HG03196 (cell line): ENCODE measurements at regions not wholly inside any gene's neighbourhood (a gene's known extent, or its start where the extent isn't known, plus 50 kb on each side); places are given as distances from the start of the nearest gene placed in this dataset.
"Not testable (repeated sequence)": the region's sequence is repeated elsewhere in the genome, so short reads cannot be mapped to it uniquely, and the experiment has no call there.

Experiments used
- ATAC-seq: cut with Tn5 transposase; IDR thresholded peaks from one replicate; pipeline ENCODE4 v1.9.1; 2021; ENCODE audit not compliant: unreplicated experiment

GRCh38 chr11:11220786-11221185 lies 132.3 kb downstream of the CSNK2A3 start:
- no peak for ATAC-seq

DNA sequence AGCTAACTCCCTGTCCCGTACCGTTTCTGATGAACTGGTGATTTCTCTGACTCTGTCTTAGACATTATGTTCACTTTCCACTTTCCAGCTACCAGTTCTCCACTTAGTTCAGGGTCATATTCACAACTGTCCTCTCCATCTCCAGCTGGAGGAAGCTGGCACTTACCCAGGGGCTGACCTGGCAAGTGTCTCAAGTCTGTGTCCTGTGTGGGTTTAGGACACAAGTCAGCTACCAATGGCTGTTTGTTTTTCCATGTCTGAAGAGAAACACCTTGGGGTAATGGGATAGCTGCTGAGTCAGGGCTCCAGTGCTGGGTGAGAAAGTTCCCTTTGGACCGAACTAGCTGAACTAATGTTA lies 134.4 kb downstream of the CSNK2A3 start:
- no peak for ATAC-seq

GRCh38 chr11:11217929-11218628 lies 135.0 kb downstream of the CSNK2A3 start:
- ATAC-seq = no peak

- no peak for ATAC-seq
Observed at GRCh38 chr11:11217289-11217928, 135.6 kb downstream of the CSNK2A3 start.

DNA sequence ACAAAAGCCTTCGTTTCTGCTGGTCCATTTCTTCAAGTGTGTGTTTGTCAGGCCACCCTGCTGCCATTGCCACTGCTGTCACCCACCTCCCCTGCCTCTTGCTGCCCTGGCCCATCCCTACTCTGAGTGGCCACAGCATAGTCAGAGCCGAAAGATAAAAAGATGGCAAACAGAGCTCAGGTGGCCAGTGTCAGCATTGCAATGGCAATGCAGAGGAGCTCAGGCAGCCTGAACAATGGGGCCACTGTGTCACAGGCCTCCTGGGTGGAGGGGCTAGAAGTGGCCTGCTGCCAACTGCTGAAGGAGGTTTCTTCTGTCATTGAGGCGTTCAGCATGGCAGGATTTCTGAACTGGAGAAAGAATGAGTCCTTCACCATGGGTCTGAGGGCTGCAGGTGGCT lies 137.1 kb downstream of the CSNK2A3 start:
- no peak for ATAC-seq

DNA sequence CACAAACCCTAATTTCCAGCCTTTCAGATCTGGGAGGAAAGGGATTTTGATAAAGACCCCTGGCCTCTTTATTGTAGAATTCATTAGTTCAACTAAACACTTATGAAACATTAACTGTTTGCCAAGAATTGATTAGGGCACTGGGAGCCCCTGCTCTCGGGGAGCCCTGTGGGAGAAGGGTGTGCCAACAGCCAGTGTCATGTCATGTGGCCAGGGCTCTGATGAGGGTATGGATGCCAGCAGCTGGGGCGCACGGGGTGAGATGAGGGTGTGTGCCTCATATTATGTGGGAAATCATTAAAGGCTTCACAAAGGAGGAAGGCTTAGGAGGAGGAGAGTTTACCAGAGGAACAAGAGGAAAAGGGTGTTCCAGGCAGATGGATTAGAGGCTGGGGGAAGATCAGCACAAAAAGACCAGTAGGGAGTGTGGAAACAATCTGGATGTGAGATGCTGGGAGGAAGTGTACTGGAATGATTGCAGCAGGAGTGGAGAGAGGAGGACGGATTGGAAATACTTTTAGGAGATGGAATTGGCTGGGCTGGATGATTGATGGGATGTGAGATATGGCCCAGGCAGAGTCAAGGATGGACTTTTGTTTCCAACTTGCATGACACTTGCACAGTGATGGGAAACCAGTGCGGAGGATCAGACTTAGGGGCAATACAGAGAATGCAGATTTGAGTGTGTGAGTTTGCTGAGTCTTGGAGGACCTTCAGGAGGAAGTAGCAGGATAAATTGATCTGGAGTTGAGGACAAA lies 137.8 kb downstream of the CSNK2A3 start:
- no peak for ATAC-seq

DNA sequence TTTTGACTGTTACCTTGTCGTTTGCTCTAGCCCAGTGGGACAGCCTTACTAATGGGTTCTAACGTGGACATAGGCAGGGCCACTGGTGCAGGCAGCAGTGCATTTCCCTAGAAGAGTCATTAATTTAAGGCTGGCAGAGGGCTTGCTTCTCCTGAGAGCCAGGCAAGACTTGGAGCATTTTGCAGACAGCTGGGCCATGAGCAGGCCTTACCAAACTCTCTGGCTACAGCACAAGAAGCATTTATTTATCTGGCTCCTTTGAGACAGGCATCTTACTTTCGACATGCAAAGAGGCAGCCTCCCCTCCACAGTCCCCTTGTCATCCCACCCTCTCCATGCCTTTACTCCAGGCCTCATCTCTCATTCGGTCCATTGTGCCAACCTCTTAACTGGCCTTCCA lies 139.9 kb downstream of the CSNK2A3 start:
- ATAC-seq = no peak

DNA sequence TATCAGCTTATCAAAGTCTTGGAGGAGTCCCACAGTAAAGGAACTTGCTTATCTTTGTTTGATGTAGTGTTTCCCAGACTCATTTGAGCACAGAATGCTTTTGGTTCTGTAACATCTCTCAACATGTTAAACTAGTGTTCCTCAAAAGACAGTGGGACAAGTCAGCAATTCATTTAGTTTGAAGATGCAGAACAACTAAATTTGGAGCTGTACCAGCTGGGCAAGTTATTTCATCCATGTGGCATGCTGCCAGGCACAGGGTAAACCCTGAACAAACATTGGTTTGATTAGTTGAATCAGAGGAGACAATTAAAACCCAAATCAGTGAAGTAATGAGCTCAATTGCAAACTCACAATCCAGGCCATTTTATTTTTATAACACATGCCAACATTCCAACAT lies 141.2 kb downstream of the CSNK2A3 start:
- no peak for ATAC-seq

- no peak for ATAC-seq
Observed at GRCh38 chr11:11211186-11211585, 141.9 kb downstream of the CSNK2A3 start.

DNA sequence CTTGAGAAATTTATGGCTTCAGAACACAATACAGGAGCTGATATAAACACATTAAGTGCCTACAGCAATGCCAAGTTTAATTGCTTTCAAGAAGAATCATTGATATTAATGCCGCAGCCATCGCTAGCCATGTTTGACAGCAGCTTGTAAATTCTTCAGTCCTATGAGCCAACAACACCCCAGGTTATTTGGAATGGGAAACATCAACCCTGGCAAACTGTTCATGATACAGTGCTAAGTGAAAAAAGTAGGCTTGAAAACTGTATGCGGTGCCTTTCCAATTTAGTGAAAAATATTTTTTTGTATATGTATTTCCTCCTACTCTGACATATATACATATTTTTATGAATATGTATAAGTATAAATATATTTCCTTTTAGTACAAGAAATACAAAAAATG lies 142.6 kb downstream of the CSNK2A3 start:
- no peak for ATAC-seq

- no peak for ATAC-seq
Observed at GRCh38 chr11:11209967-11210366, 143.1 kb downstream of the CSNK2A3 start.

DNA sequence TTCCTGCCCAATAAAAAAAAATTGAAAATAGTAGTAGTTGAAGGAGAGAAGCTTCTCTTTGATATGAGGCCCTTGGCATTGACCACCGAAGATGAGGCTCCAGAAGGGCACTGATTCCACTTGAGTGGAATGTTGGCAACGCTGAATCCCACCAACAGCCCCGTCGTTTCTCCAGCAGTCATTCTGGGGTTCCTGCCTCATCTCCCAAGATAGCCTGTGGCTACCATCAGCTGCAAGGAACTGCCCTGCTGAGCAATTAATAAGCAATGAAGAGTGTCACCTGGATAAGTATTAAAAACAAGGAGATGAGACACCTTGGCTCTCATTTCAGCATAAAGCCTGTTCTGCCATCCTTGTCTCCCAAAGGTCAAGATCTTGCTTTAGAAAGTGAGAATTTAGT lies 144.1 kb downstream of the CSNK2A3 start:
- ATAC-seq = no peak

DNA sequence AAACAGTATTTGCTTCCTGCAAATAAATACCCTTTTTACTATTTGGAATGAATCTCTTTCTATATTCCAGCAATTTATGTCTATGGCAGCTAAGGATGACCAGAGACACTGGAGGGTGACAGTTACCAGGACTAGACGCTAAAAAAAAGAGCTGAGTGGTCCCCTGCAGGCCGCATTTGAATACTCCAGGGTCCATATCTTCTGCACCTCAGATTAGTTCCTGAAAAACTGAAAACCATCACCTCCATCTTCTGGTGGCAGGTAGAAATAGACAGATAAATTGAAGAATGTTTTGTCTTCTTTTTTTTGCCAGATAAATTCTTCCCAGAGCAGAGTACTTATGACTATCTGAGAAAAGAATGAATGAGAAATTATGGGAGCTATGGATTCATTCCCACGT lies 145.6 kb downstream of the CSNK2A3 start:
- no peak for ATAC-seq

GRCh38 chr11:11206484-11206883 lies 146.6 kb downstream of the CSNK2A3 start:
- ATAC-seq = no peak

GRCh38 chr11:11202885-11203284 lies 150.2 kb downstream of the CSNK2A3 start:
- no peak for ATAC-seq

DNA sequence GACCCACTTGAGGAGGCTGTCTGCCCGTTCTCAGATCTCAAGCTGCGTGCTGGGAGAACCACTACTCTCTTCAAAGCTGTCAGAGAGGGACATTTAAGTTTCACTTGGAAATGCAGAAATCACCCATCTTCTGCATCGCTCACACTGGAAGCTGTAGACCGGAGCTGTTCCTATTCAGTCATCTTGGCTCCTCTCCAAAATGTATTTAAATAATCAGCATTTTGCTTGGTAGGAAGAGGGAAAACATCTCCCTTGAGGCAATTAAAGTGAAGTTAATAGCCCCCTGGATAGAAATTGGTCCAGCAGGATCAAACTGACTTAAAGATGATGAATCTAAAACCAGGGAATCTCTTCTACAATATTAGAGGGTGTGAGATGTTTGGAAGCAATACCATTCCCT lies 151.7 kb downstream of the CSNK2A3 start:
- not testable (repeated sequence) for ATAC-seq

GRCh38 chr11:11192541-11192940 lies 160.5 kb downstream of the CSNK2A3 start:
- ATAC-seq = no peak

GRCh38 chr11:11189506-11189905 lies 163.5 kb downstream of the CSNK2A3 start:
- ATAC-seq = no peak

DNA sequence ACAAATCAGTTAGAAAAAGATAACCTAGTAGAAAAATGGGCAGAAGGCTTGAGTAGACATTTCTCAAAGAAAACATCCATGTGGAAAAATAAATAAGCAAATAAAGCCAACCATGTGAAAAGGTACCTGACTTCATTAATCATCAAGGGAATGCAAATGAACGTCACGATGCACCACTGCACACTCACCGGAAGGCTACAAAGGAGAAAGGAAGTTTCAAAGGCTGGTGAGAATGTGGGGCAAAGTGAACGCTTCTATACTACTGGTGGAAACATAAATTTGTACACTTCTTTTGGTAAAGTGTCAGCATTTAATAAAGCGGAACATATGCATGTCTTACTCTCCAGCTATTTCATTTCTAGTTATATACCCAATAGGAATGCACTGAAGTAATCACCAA lies 166.8 kb downstream of the CSNK2A3 start:
- ATAC-seq = no peak

DNA sequence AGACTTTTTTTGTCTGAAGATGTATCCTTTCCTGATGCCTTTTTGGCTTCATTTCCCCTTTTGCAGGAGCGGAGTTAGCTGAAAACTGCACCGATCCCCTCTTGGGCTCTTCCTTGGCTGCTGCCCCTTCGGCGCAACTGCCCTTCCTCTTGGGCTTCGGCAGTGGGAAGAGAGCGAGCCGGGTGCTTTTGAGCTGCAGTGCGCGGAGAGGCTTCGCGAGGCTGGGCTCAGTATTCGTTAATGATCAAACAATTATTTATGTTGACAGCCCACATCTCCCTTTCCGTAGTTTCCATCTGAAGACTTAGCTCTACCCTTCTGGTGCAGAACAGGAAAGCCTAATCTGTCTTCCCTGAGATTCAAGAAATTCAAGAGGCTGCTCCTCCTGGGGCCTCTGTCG lies 170.8 kb downstream of the CSNK2A3 start:
- ATAC-seq = no peak

- ATAC-seq = no peak
Observed at GRCh38 chr11:11178671-11179638, 174.1 kb downstream of the CSNK2A3 start.
